H1 (cell line): ENCODE measurements at regions not wholly inside any gene's neighbourhood (a gene's known extent, or its start where the extent isn't known, plus 50 kb on each side); places are given as distances from the start of the nearest gene placed in this dataset.

ENCODE experiments used
- CTCF ChIA-PET: fragments of 300-600 bp; sonication (Branson Sonifier 250); formaldehyde crosslinking; loops from one replicate; lab custom pipeline; 2021; ENCODE audit not compliant: partially characterized antibody; lab: Charles Lee
- POLR2A ChIA-PET: fragments of 300-600 bp; sonication (Branson Sonifier 250); formaldehyde crosslinking; loops from one replicate; lab custom pipeline; 2021; ENCODE audit warnings: inconsistent platforms; ENCODE audit not compliant: partially characterized antibody; lab: Charles Lee
- DNase-seq, 2 experiments: peaks; one replicate each; pipeline versions ENCODE4 v3.0.0 to v3.0.0-alpha.2; 2010 to 2022; ENCODE audit warnings: low spot score in 2 of 2, low read depth in 1 of 2, mixed read lengths in 1 of 2
- FAIRE-seq: peaks from 2 replicates; lab custom pipeline; 2011; peaks lifted over from hg19 to GRCh38; lab: Jason Lieb, UNC
- H2AFZ ChIP-seq: 2 replicates; pipeline ENCODE4 v1.8.1; 2012; ENCODE audit warnings: low read length, inconsistent platforms
- H2AK5ac ChIP-seq: 2 replicates; pipeline ENCODE4 v1.6.1; 2013; ENCODE audit warnings: low read depth, low read length
- H2BK120ac ChIP-seq: replicated peaks from 2 replicates; pipeline ENCODE3; 2013; ENCODE audit warnings: low read depth, low read length, inconsistent platforms
- H2BK12ac ChIP-seq: 2 replicates; pipeline ENCODE4 v1.6.1; 2013; ENCODE audit warnings: low read depth, low read length
- H2BK15ac ChIP-seq: 2 replicates; pipeline ENCODE4 v1.6.1; 2013; ENCODE audit warnings: low read length
- H2BK20ac ChIP-seq: 2 replicates; pipeline ENCODE4 v1.6.1; 2013; ENCODE audit warnings: low read length
- H2BK5ac ChIP-seq: 2 replicates; pipeline ENCODE4 v1.6.1; 2013; ENCODE audit warnings: low read depth, low read length
- H3K14ac ChIP-seq: 2 replicates; pipeline ENCODE4 v1.6.1; 2013; ENCODE audit warnings: inconsistent platforms; ENCODE audit not compliant: insufficient read length
- H3K18ac ChIP-seq: 2 replicates; pipeline ENCODE4 v1.6.1; 2013; ENCODE audit warnings: low read length; ENCODE audit errors: extremely low read depth
- H3K23ac ChIP-seq: 2 replicates; pipeline ENCODE4 v1.6.1; 2013; ENCODE audit warnings: inconsistent platforms; ENCODE audit not compliant: insufficient read length
- H3K23me2 ChIP-seq: 2 replicates; pipeline ENCODE4 v1.6.1; 2013; ENCODE audit warnings: low read depth, low read length
- H3K27ac ChIP-seq: 2 replicates; pipeline ENCODE4 v1.6.1; 2011; ENCODE audit warnings: low read depth, low read length, inconsistent platforms
- H3K27me3 ChIP-seq, 4 experiments: replicated peaks in 1 of 4; 1 replicate in 1 of 4; 2 replicates in 3 of 4; pipeline versions ENCODE4 v1.6.1 to v1.8.1; 2011 to 2013; ENCODE audit warnings: low read length in 3 of 4, mild to moderate bottlenecking in 3 of 4, inconsistent platforms in 2 of 4, mixed read lengths in 2 of 4, moderate library complexity in 1 of 4; ENCODE audit not compliant: control insufficient read depth in 3 of 4, insufficient read depth in 3 of 4; ENCODE audit errors: extremely low read depth in 1 of 4
- H3K36me3 ChIP-seq, 4 experiments: 2 replicates each; pipeline versions ENCODE4 v1.6.1 to v1.8.1; 2011 to 2013; ENCODE audit warnings: mild to moderate bottlenecking in 4 of 4, low read length in 3 of 4, moderate library complexity in 2 of 4, control low read depth in 1 of 4, inconsistent platforms in 1 of 4; ENCODE audit not compliant: insufficient read depth in 4 of 4, control insufficient read depth in 2 of 4
- H3K4ac ChIP-seq: replicated peaks from 2 replicates; pipeline ENCODE3; 2013; ENCODE audit warnings: low read length, low read depth, mixed read lengths, inconsistent platforms; ENCODE audit not compliant: insufficient read length
- H3K4me1 ChIP-seq, 4 experiments: replicated peaks in 1 of 4; 1 replicate in 1 of 4; 2 replicates in 3 of 4; pipeline versions ENCODE4 v1.6.1 to v1.8.1; 2011 to 2013; ENCODE audit warnings: low read length in 3 of 4, inconsistent platforms in 2 of 4, mixed read lengths in 1 of 4; ENCODE audit not compliant: insufficient read depth in 4 of 4, control insufficient read depth in 3 of 4
- H3K4me2 ChIP-seq, 2 experiments: 2 replicates each; pipeline versions ENCODE4 v1.6.1 to v1.8.1; 2011 to 2013; ENCODE audit warnings: low read depth in 2 of 2, low read length in 2 of 2, control low read depth in 1 of 2, inconsistent platforms in 1 of 2, mild to moderate bottlenecking in 1 of 2; ENCODE audit not compliant: insufficient read depth in 1 of 2
- H3K4me3 ChIP-seq, 4 experiments: fragments of 200-600, 300-600 bp in 1 of 4; sonication (generic), shearing (Covaris generic), sonication (Bioruptor Twin) in 1 of 4; 2 replicates each; pipeline versions ENCODE4 v1.5.1 to v1.8.1; 2011 to 2016; ENCODE audit warnings: low read length in 4 of 4, low read depth in 3 of 4, control low read depth in 2 of 4, inconsistent platforms in 2 of 4, mild to moderate bottlenecking in 2 of 4, mixed read lengths in 1 of 4, moderate library complexity in 1 of 4; ENCODE audit not compliant: insufficient read depth in 2 of 4; ENCODE audit errors: extremely low read depth in 1 of 4
- H3K56ac ChIP-seq: replicated peaks from 2 replicates; pipeline ENCODE3; 2013; ENCODE audit warnings: low read depth, mild to moderate bottlenecking, mixed read lengths, low read length, inconsistent platforms; ENCODE audit not compliant: insufficient read length
- H3K79me1 ChIP-seq: 2 replicates; pipeline ENCODE4 v1.6.1; 2013; ENCODE audit warnings: low read depth, low read length, control low read depth
- H3K79me2 ChIP-seq, 2 experiments: 2 replicates each; pipeline versions ENCODE4 v1.6.1 to v1.8.1; 2012 to 2013; ENCODE audit warnings: low read length in 2 of 2, mild to moderate bottlenecking in 2 of 2, inconsistent platforms in 1 of 2; ENCODE audit not compliant: insufficient read depth in 2 of 2, control insufficient read depth in 1 of 2
- H3K9ac ChIP-seq, 4 experiments: replicated peaks in 1 of 4; 1 replicate in 1 of 4; 2 replicates in 3 of 4; pipeline versions ENCODE4 v1.6.1 to v1.8.1; 2011 to 2013; ENCODE audit warnings: low read depth in 3 of 4, low read length in 3 of 4, control low read depth in 2 of 4, mild to moderate bottlenecking in 2 of 4, moderate library complexity in 2 of 4, inconsistent platforms in 1 of 4; ENCODE audit errors: extremely low read depth in 1 of 4
- H3K9me3 ChIP-seq, 2 experiments: 2 replicates each; pipeline versions ENCODE4 v1.6.1 to v1.8.1; 2012 to 2013; ENCODE audit warnings: mild to moderate bottlenecking in 2 of 2, moderate library complexity in 2 of 2, control low read depth in 1 of 2, inconsistent platforms in 1 of 2, low read depth in 1 of 2, low read length in 1 of 2, mixed read lengths in 1 of 2; ENCODE audit not compliant: insufficient read depth in 2 of 2
- H4K20me1 ChIP-seq, 2 experiments: replicated peaks in 1 of 2; 2 replicates each; pipeline versions ENCODE3 to v1.8.1; 2011 to 2013; ENCODE audit warnings: inconsistent platforms in 2 of 2, low read length in 2 of 2, mild to moderate bottlenecking in 1 of 2; ENCODE audit not compliant: insufficient read depth in 2 of 2, control insufficient read depth in 1 of 2
- H4K5ac ChIP-seq: 2 replicates; pipeline ENCODE4 v1.6.1; 2013; ENCODE audit warnings: low read length, low read depth, mixed read lengths, inconsistent platforms; ENCODE audit not compliant: insufficient read length
- H4K8ac ChIP-seq: 2 replicates; pipeline ENCODE4 v1.8.0; 2013; ENCODE audit warnings: mild to moderate bottlenecking, moderate library complexity, low read length, inconsistent platforms; ENCODE audit not compliant: insufficient read depth; ENCODE audit errors: extremely low read depth
- H4K91ac ChIP-seq: replicated peaks from 2 replicates; pipeline ENCODE3; 2013; ENCODE audit warnings: low read length, mixed read lengths, inconsistent platforms; ENCODE audit not compliant: insufficient read length
- CHD1 ChIP-seq: IDR thresholded peaks from 2 replicates; pipeline ENCODE4 v1.6.1; 2012; ENCODE audit warnings: low read depth, low read length, improper control_type of control experiment
- WGBS, 2 experiments: shearing (Covaris generic) in 1 of 2; methylation state at CpG; one replicate each; pipeline versions ENCODE4 v1.1.6 to v1.1.7; 2013 to 2015; ENCODE audit warnings: low lambda C conversion rate in 2 of 2, mixed read lengths in 2 of 2, inconsistent platforms in 1 of 2, low coverage in 1 of 2, missing lambda C conversion rate in 1 of 2; ENCODE audit not compliant: insufficient replicate concordance in 2 of 2, insufficient coverage in 1 of 2, insufficient read length in 1 of 2; ENCODE audit errors: extremely low coverage in 1 of 2, missing lambda C conversion rate in 1 of 2; 5-methylcytosine and 5-hydroxymethylcytosine counted together

GRCh38 chr4:4709736-4710135, 149.7 kb upstream of the MSX1 start:
- Histone ChIP-seq H4K91ac (no peak overlapping the region), H4K8ac (no peak overlapping the region), H4K5ac (no peak overlapping the region), H3K4me2 (no peak overlapping the region), H2BK20ac (no peak overlapping the region), H3K79me1 (no peaks in the 10 kb centered on the region), H3K79me2 (no peaks in the 10 kb centered on the region), H3K4ac (no peak overlapping the region), H2AFZ (no peak overlapping the region), H3K56ac (no peak overlapping the region), H2BK5ac (no peak overlapping the region), H3K14ac (no peak overlapping the region), H3K9me3 (no peaks in the 10 kb centered on the region), H3K18ac (no peak overlapping the region), H3K36me3 (no peaks in the 10 kb centered on the region), H3K4me3 (no peak overlapping the region), H4K20me1 (peaks cover 0 to 2% of the 10 kb centered on the region in 2 experiments)
- ChIA-PET CTCF (interaction anchor here (0.6 to 1.6 kb wide), 4 partner anchors 14 to 411 kb away, joined by 3 read pairs; no protein-coding TSS in a partner anchor), POLR2A (no interaction called here)
- DNase-seq (no peak), FAIRE-seq (no peak)
- WGBS, 2 experiments, result 91% methylated on average over 5 of the region's 5 CpGs; no CpG with 5 or more reads in 1 of the 2 experiments
- no peak for TF ChIP-seq CHD1
- TF ChIP-seq, all 59 proteins: peak for 0
- Histone ChIP-seq H2BK15ac (no peak overlapping the region), H3K4me1 (peaks cover 0 to 4% (median 0%) of the 10 kb centered on the region in 4 experiments; a peak in 1 of 7 replicates), H3K23me2 (no peaks in the 10 kb centered on the region), H3K9ac (no peak overlapping the region), H2BK120ac (no peak overlapping the region), H2AK5ac (no peak overlapping the region), H3K27ac (no peak overlapping the region), H3K27me3 (peaks cover 0 to 3% (median 2%) of the 10 kb centered on the region in 4 experiments; a peak in 4 of 7 replicates), H3K23ac (no peak overlapping the region), H2BK12ac (no peak overlapping the region)
